Stimulated activated CD8-positive, alpha-beta memory T cell treated with anti-CD3 and anti-CD28 coated beads, Interleukin-2, amount 100 ng/mL, for 48 hours (primary cell): ENCODE measurements at regions not wholly inside any gene's neighbourhood (a gene's known extent, or its start where the extent isn't known, plus 50 kb on each side); places are given as distances from the start of the nearest gene placed in this dataset.
"Not testable (repeated sequence)": the region's sequence is repeated elsewhere in the genome, so short reads cannot be mapped to it uniquely, and the experiment has no call there.

Source experiments
- DNase-seq, 2 donors: peaks; one replicate each; pipeline ENCODE4 v3.0.0-alpha.2; 2020; ENCODE audit warnings: low read depth in 2 of 2

- not testable (repeated sequence) for DNase-seq
These were observed 52.9 kb upstream of the CSF1 start for GRCh38 chr1:109857702-109858101.

- DNase-seq, result not testable (repeated sequence)
These were observed 54.7 kb upstream of the CSF1 start for GRCh38 chr1:109855986-109856385.

- not testable (repeated sequence) for DNase-seq
These were observed 56.7 kb upstream of the CSF1 start for GRCh38 chr1:109853972-109854371.

- DNase-seq, result not testable (repeated sequence)
These were observed 58.2 kb upstream of the CSF1 start for GRCh38 chr1:109852221-109853015.

GRCh38 chr1:109850827-109851226 is 59.8 kb upstream of the CSF1 start:
- DNase-seq, result no peak

- DNase-seq, result no peak
These were observed 60.5 kb upstream of the CSF1 start for GRCh38 chr1:109850194-109850593.

GRCh38 chr1:109849655-109850054 is 61.0 kb upstream of the CSF1 start:
- DNase-seq, result no peak

GRCh38 chr1:109847251-109847650 is 63.4 kb upstream of the CSF1 start:
- no peak for DNase-seq

- no peak for DNase-seq
These were observed 63.8 kb upstream of the CSF1 start for GRCh38 chr1:109846846-109847245.

GRCh38 chr1:109846162-109846561 is 64.5 kb upstream of the CSF1 start:
- DNase-seq, result no peak

- no peak for DNase-seq
These were observed 65.0 kb upstream of the CSF1 start for GRCh38 chr1:109845658-109846057.

GRCh38 chr1:109844609-109845008 is 66.0 kb upstream of the CSF1 start:
- DNase-seq, result no peak

- DNase-seq, result no peak
These were observed 70.5 kb upstream of the CSF1 start for GRCh38 chr1:109840011-109840629.

GRCh38 chr1:109839276-109839675 is 71.4 kb upstream of the CSF1 start:
- not testable (repeated sequence) for DNase-seq

GRCh38 chr1:109838838-109839240 is 71.8 kb upstream of the CSF1 start:
- DNase-seq, result no peak

GRCh38 chr1:109837852-109838570 is 72.6 kb upstream of the CSF1 start:
- no peak for DNase-seq

GRCh38 chr1:109835645-109836044 is 71.9 kb upstream of the EPS8L3 start:
- DNase-seq, result not testable (repeated sequence)

- no peak for DNase-seq
These were observed 71.2 kb upstream of the EPS8L3 start for GRCh38 chr1:109834951-109835350.

GRCh38 chr1:109832945-109833344 is 69.2 kb upstream of the EPS8L3 start:
- no peak for DNase-seq

- no peak for DNase-seq
These were observed 65.2 kb upstream of the EPS8L3 start for GRCh38 chr1:109828756-109829505.

GRCh38 chr1:109827986-109828385 is 64.3 kb upstream of the EPS8L3 start:
- DNase-seq, result no peak

- DNase-seq, result no peak
These were observed 63.7 kb upstream of the EPS8L3 start for GRCh38 chr1:109827466-109827865.
